HG02678 (cell line): ENCODE measurements at regions not wholly inside any gene's neighbourhood (a gene's known extent, or its start where the extent isn't known, plus 50 kb on each side); places are given as distances from the start of the nearest gene placed in this dataset.

Source experiments
- ATAC-seq: cut with Tn5 transposase; IDR thresholded peaks from one replicate; pipeline ENCODE4 v1.9.1; 2021; ENCODE audit warnings: mild to moderate bottlenecking, moderate library complexity; ENCODE audit not compliant: unreplicated experiment

- ATAC-seq, result no peak
Observed at GRCh38 chr1:195462152-195462551, 1146.1 kb downstream of the KCNT2 start.

GRCh38 chr1:195458365-195458764 lies 1149.9 kb downstream of the KCNT2 start:
- no peak for ATAC-seq

GRCh38 chr1:195450794-195451193 lies 1157.4 kb downstream of the KCNT2 start:
- no peak for ATAC-seq

GRCh38 chr1:195439661-195440060 lies 1168.6 kb downstream of the KCNT2 start:
- ATAC-seq, result no peak

GRCh38 chr1:195434566-195435203 lies 1173.6 kb downstream of the KCNT2 start:
- ATAC-seq, result no peak

GRCh38 chr1:195430826-195431225 lies 1177.4 kb downstream of the KCNT2 start:
- no peak for ATAC-seq

GRCh38 chr1:195428927-195429326 lies 1179.3 kb downstream of the KCNT2 start:
- no peak for ATAC-seq

- ATAC-seq, result no peak
Observed at GRCh38 chr1:195415584-195415983, 1192.7 kb downstream of the KCNT2 start.

GRCh38 chr1:195394567-195394966 lies 1213.7 kb downstream of the KCNT2 start:
- ATAC-seq, result no peak

GRCh38 chr1:195376190-195376589 lies 1232.0 kb downstream of the KCNT2 start:
- no peak for ATAC-seq

- no peak for ATAC-seq
Observed at GRCh38 chr1:195373856-195374255, 1234.4 kb downstream of the KCNT2 start.

- no peak for ATAC-seq
Observed at GRCh38 chr1:195345149-195345548, 1263.1 kb downstream of the KCNT2 start.

- no peak for ATAC-seq
Observed at GRCh38 chr1:195337646-195338045, 1270.6 kb downstream of the KCNT2 start.

- ATAC-seq, result no peak
Observed at GRCh38 chr1:195336812-195337211, 1271.4 kb downstream of the KCNT2 start.

GRCh38 chr1:195335541-195335940 lies 1272.7 kb downstream of the KCNT2 start:
- ATAC-seq, result no peak

- ATAC-seq, result no peak
Observed at GRCh38 chr1:195332102-195332501, 1276.1 kb downstream of the KCNT2 start.

GRCh38 chr1:195328681-195329080 lies 1279.6 kb downstream of the KCNT2 start:
- ATAC-seq, result no peak

GRCh38 chr1:195328102-195328501 lies 1280.1 kb downstream of the KCNT2 start:
- no peak for ATAC-seq

GRCh38 chr1:195327361-195327760 lies 1280.9 kb downstream of the KCNT2 start:
- no peak for ATAC-seq

GRCh38 chr1:195326325-195326724 lies 1281.9 kb downstream of the KCNT2 start:
- no peak for ATAC-seq

- ATAC-seq, result no peak
Observed at GRCh38 chr1:195325181-195325580, 1283.1 kb downstream of the KCNT2 start.

- ATAC-seq, result no peak
Observed at GRCh38 chr1:195306281-195306680, 1302.0 kb downstream of the KCNT2 start.

- ATAC-seq, result no peak
Observed at GRCh38 chr1:195294911-195295310, 1313.3 kb downstream of the KCNT2 start.
